HCT116 (cell line): ENCODE measurements at regions not wholly inside any gene's neighbourhood (a gene's known extent, or its start where the extent isn't known, plus 50 kb on each side); places are given as distances from the start of the nearest gene placed in this dataset.

ENCODE experiments used
- ATAC-seq: fragments of 200-7000 bp; cut with Tn5 transposase; 2 replicates; pipeline ENCODE4 v1.9.1; 2020; ENCODE audit warnings: mild to moderate bottlenecking, moderate library complexity
- BruUV-seq: library from RNA; stranded (reverse); fragments of 400-500 nt; replicated peaks from 2 replicates; lab custom pipeline; 2021; lab: Mats Ljungman, UMichigan
- CTCF ChIA-PET: fragments of 300-600 bp; sonication (Branson Sonifier 250); formaldehyde crosslinking; loops from one replicate; lab custom pipeline; 2021; ENCODE audit warnings: antibody characterized with exemption; lab: Charles Lee
- POLR2A ChIA-PET: fragments of 300-600, 350-600 bp; sonication (Branson Sonifier 250); formaldehyde crosslinking; loops from one replicate; lab custom pipeline; 2021; ENCODE audit warnings: antibody characterized with exemption; lab: Charles Lee
- RAD21 ChIA-PET, 2 experiments: fragments of 300-600 bp; sonication (Branson Sonifier 250); formaldehyde crosslinking; loops; one replicate each; lab custom pipeline; 2023; ENCODE audit warnings: low total read pairs in 2 of 2; ENCODE audit not compliant: uncharacterized antibody in 2 of 2, unreplicated experiment in 2 of 2, low non-redundant PET in 1 of 2; lab: Charles Lee
- DNase-seq: peaks from one replicate; pipeline ENCODE4 v3.0.0-alpha.2; 2010; ENCODE audit warnings: low read depth, low spot score
- H2AFZ ChIP-seq: fragments of 200-600 bp; shearing (Covaris generic), sonication (generic); 2 replicates; pipeline ENCODE4 v1.6.1; 2017; ENCODE audit warnings: low read depth, mixed run types, mixed read lengths, antibody characterized with exemption, low read length; ENCODE audit not compliant: poor library complexity, severe bottlenecking
- H3K27ac ChIP-seq: 2 replicates; pipeline ENCODE4 v1.5.1; 2012; ENCODE audit warnings: low read depth, low read length
- H3K27me3 ChIP-seq: fragments of 200-600 bp; sonication (generic); 2 replicates; pipeline ENCODE4 v1.6.1; 2016; ENCODE audit warnings: mixed run types, low read length, mixed read lengths; ENCODE audit not compliant: insufficient read depth
- H3K36me3 ChIP-seq, 2 experiments: fragments of 200-500 bp in 1 of 2; fragments of 200-600 bp in 1 of 2; sonication (Bioruptor generic) in 1 of 2; sonication (generic) in 1 of 2; 2 replicates each; pipeline versions ENCODE4 v1.5.1 to v1.6.1; 2014 to 2016; ENCODE audit warnings: low read length in 2 of 2, inconsistent platforms in 1 of 2, mixed read lengths in 1 of 2, mixed run types in 1 of 2; ENCODE audit not compliant: insufficient read depth in 2 of 2, control insufficient read depth in 1 of 2
- H3K4me1 ChIP-seq, 2 experiments: fragments of 200-600 bp in 1 of 2; sonication (generic) in 1 of 2; 2 replicates each; pipeline versions ENCODE4 v1.5.1 to v1.6.1; 2012 to 2017; ENCODE audit warnings: low read length in 2 of 2, inconsistent platforms in 1 of 2, mild to moderate bottlenecking in 1 of 2, mixed read lengths in 1 of 2, mixed run types in 1 of 2, moderate library complexity in 1 of 2; ENCODE audit not compliant: insufficient read depth in 2 of 2, control insufficient read depth in 1 of 2
- H3K4me2 ChIP-seq: fragments of 200-600 bp; sonication (generic); 2 replicates; pipeline ENCODE4 v1.6.1; 2017; ENCODE audit warnings: mixed run types, low read length, mixed read lengths
- H3K4me3 ChIP-seq, 2 experiments: fragments of 200-600 bp in 1 of 2; sonication (generic) in 1 of 2; replicated peaks in 1 of 2; 2 replicates each; pipeline ENCODE4 v1.5.1; 2011 to 2016; ENCODE audit warnings: low read length in 2 of 2, control low read depth in 1 of 2, low read depth in 1 of 2, mild to moderate bottlenecking in 1 of 2, mixed read lengths in 1 of 2, mixed run types in 1 of 2
- H3K79me2 ChIP-seq: fragments of 200-600 bp; sonication (generic); 2 replicates; pipeline ENCODE4 v1.6.1; 2017; ENCODE audit warnings: mild to moderate bottlenecking, mixed run types, low read length, moderate library complexity, mixed read lengths; ENCODE audit not compliant: insufficient read depth
- H3K9ac ChIP-seq: fragments of 200-600 bp; sonication (generic); 2 replicates; pipeline ENCODE4 v1.6.1; 2016; ENCODE audit warnings: low read length, mixed read lengths
- H3K9me2 ChIP-seq: fragments of 200-600 bp; sonication (generic), shearing (Covaris generic); 2 replicates; pipeline ENCODE4 v1.6.1; 2017; ENCODE audit warnings: mixed run types, mild to moderate bottlenecking, moderate library complexity; ENCODE audit not compliant: insufficient read depth
- H3K9me3 ChIP-seq, 2 experiments: fragments of 200-500 bp in 1 of 2; fragments of 200-600 bp in 1 of 2; sonication (Bioruptor generic) in 1 of 2; sonication (generic) in 1 of 2; 2 replicates each; pipeline ENCODE4 v1.6.1; 2014 to 2017; ENCODE audit warnings: low read length in 2 of 2, mixed read lengths in 2 of 2, inconsistent platforms in 1 of 2, low read depth in 1 of 2, mild to moderate bottlenecking in 1 of 2, mixed run types in 1 of 2, moderate library complexity in 1 of 2; ENCODE audit not compliant: control insufficient read depth in 1 of 2, insufficient read depth in 1 of 2
- H4K20me1 ChIP-seq: fragments of 200-600 bp; sonication (generic), shearing (Covaris generic); 2 replicates; pipeline ENCODE4 v1.6.1; 2017; ENCODE audit warnings: mixed run types, mild to moderate bottlenecking, moderate library complexity; ENCODE audit not compliant: insufficient read depth
- CBX3 ChIP-seq: IDR thresholded peaks from 2 replicates; pipeline ENCODE4 v1.6.1; 2012; ENCODE audit warnings: low read depth
- CEBPB ChIP-seq: IDR thresholded peaks from 2 replicates; pipeline ENCODE4 v1.6.1; 2012; ENCODE audit warnings: low read depth
- EGR1 ChIP-seq: IDR thresholded peaks from 2 replicates; pipeline ENCODE4 v1.6.1; 2012; ENCODE audit warnings: low read depth
- ELF1 ChIP-seq: IDR thresholded peaks from 2 replicates; pipeline ENCODE4 v1.6.1; 2012; ENCODE audit warnings: low read depth, borderline replicate concordance
- EZH2phosphoT487 ChIP-seq: fragments of 200-600 bp; IDR thresholded peaks from 2 replicates; pipeline ENCODE4 v1.6.1; 2018; ENCODE audit warnings: antibody characterized with exemption, borderline replicate concordance
- JUND ChIP-seq: IDR thresholded peaks from 2 replicates; pipeline ENCODE4 v1.6.1; 2012
- POLR2A ChIP-seq: IDR thresholded peaks from 2 replicates; pipeline ENCODE4 v1.7.0; 2011; ENCODE audit warnings: borderline replicate concordance; ENCODE audit not compliant: insufficient read depth, insufficient read length; ENCODE audit errors: extremely low read depth
- POLR2AphosphoS5 ChIP-seq: IDR thresholded peaks from 2 replicates; pipeline ENCODE4 v1.6.1; 2011; ENCODE audit warnings: mild to moderate bottlenecking, low read depth, low read length, moderate library complexity
- RAD21 ChIP-seq: IDR thresholded peaks from 2 replicates; pipeline ENCODE4 v1.6.1; 2012; ENCODE audit warnings: low read depth, mild to moderate bottlenecking
- SP1 ChIP-seq: IDR thresholded peaks from 2 replicates; pipeline ENCODE4 v1.6.1; 2012; ENCODE audit warnings: low read depth
- SRF ChIP-seq: IDR thresholded peaks from 2 replicates; pipeline ENCODE4 v1.6.1; 2012; ENCODE audit warnings: low read depth
- TCF7L2 ChIP-seq: IDR thresholded peaks from 2 replicates; pipeline ENCODE4 v1.7.0; 2011; ENCODE audit warnings: borderline replicate concordance, inconsistent platforms; ENCODE audit not compliant: insufficient read depth, insufficient read length; ENCODE audit errors: extremely low read depth
- ZFX ChIP-seq: fragments of 450-650 bp; IDR thresholded peaks from 2 replicates; pipeline ENCODE4 v1.6.1; 2017
- ZNF274 ChIP-seq: fragments of 200-500 bp; sonication (Bioruptor generic); IDR thresholded peaks from 2 replicates; pipeline ENCODE4 v1.6.1; 2014; ENCODE audit warnings: mild to moderate bottlenecking, low read depth, low read length, inconsistent platforms
- intact Hi-C: fragments of 100-400 bp; cut with micrococcal nuclease; formaldehyde crosslinking; loops from 2 replicates; pipeline ENCODE4 v1.10.0; 2022
- TF ChIP-seq, protein P1 (sequence below): IDR thresholded peaks from 2 replicates; pipeline ENCODE4 v1.6.1; 2012
- TF ChIP-seq, protein P2 (sequence below): IDR thresholded peaks from 2 replicates; pipeline ENCODE4 v1.6.1; 2011; ENCODE audit warnings: mild to moderate bottlenecking, low read length, moderate library complexity; ENCODE audit not compliant: insufficient replicate concordance; ENCODE audit errors: extremely low read depth
- TF ChIP-seq, protein P3 (sequence below): IDR thresholded peaks from 2 replicates; pipeline ENCODE4 v1.6.1; 2012
- TF ChIP-seq, protein P4 (sequence below), 3 experiments: fragments of 200-600 bp in 1 of 3; sonication (generic) in 1 of 3; IDR thresholded peaks in 2 of 3; conservative IDR thresholded peaks in 1 of 3; 2 replicates each; pipeline ENCODE4 v1.5.1; 2012 to 2017; ENCODE audit warnings: low read depth in 2 of 3, low read length in 2 of 3, antibody characterized with exemption in 1 of 3, borderline replicate concordance in 1 of 3, control low read depth in 1 of 3, mild to moderate bottlenecking in 1 of 3, mixed read lengths in 1 of 3, mixed run types in 1 of 3, moderate library complexity in 1 of 3; ENCODE audit not compliant: insufficient read depth in 1 of 3
- TF ChIP-seq, protein P5 (sequence below): IDR thresholded peaks from 2 replicates; pipeline ENCODE4 v1.6.1; 2012; ENCODE audit warnings: low read depth

DNA sequence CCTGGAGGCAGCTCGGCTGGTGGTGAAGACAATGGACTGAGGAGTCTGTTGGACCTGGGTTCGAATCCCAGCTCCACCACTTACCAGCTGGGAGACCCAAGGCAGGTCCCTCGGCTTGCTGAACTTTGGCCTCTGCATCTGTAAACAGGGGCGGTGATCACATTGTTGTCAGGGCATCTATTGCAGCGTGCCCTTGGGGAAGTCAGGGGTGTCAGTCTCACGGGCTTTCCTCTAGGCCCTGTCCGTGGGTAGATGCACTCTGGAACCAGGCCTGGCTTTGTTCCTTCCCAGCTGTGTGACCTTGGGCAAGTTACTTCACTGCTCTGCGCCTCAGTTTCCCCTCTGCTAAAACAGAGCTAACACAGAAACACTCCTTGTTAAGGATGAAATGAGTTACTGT is 68.8 kb upstream of the SLC6A6 start:
- CTCF ChIA-PET = no interaction called here
- POLR2A ChIA-PET = no interaction called here
- intact Hi-C loops = no loop called here

More for the DNA sequence above, 68.8 kb upstream of the SLC6A6 start:
- Histone ChIP-seq H3K4me3 (no peak overlapping the region), H3K27ac (no peak overlapping the region), H3K36me3 (no peaks in the 10 kb centered on the region), H3K27me3 (peaks cover 4% of the 10 kb centered on the region; the same call in 1 of the 2 replicates), H3K4me1 (peaks cover 0 to 10% of the 10 kb centered on the region in 2 experiments; a peak in 1 of 4 replicates), H3K79me2 (no peaks in the 10 kb centered on the region), H3K9me2 (no peaks in the 10 kb centered on the region), H3K9ac (no peak overlapping the region), H4K20me1 (no peaks in the 10 kb centered on the region), H2AFZ (no peak overlapping the region), H3K4me2 (no peak overlapping the region), H3K9me3 (no peaks in the 10 kb centered on the region)
- ATAC-seq = no peak
- no peak for DNase-seq
- TF ChIP-seq, protein P1, sequence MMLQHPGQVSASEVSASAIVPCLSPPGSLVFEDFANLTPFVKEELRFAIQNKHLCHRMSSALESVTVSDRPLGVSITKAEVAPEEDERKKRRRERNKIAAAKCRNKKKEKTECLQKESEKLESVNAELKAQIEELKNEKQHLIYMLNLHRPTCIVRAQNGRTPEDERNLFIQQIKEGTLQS = no peak
- TF ChIP-seq ZFX (no peak), EZH2phosphoT487 (no peak), CBX3 (no peak), POLR2AphosphoS5 (no peak), POLR2A (no peak), EGR1 (no peak), SP1 (no peak), RAD21 (no peak), TCF7L2 (no peak), ZNF274 (no peak), CEBPB (no peak), ELF1 (no peak), SRF (no peak), JUND (no peak)
- TF ChIP-seq, protein P2, sequence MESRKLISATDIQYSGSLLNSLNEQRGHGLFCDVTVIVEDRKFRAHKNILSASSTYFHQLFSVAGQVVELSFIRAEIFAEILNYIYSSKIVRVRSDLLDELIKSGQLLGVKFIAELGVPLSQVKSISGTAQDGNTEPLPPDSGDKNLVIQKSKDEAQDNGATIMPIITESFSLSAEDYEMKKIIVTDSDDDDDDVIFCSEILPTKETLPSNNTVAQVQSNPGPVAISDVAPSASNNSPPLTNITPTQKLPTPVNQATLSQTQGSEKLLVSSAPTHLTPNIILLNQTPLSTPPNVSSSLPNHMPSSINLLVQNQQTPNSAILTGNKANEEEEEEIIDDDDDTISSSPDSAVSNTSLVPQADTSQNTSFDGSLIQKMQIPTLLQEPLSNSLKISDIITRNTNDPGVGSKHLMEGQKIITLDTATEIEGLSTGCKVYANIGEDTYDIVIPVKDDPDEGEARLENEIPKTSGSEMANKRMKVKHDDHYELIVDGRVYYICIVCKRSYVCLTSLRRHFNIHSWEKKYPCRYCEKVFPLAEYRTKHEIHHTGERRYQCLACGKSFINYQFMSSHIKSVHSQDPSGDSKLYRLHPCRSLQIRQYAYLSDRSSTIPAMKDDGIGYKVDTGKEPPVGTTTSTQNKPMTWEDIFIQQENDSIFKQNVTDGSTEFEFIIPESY = no peak
- TF ChIP-seq, protein P3, sequence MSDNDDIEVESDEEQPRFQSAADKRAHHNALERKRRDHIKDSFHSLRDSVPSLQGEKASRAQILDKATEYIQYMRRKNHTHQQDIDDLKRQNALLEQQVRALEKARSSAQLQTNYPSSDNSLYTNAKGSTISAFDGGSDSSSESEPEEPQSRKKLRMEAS = no peak
- TF ChIP-seq, protein P4, sequence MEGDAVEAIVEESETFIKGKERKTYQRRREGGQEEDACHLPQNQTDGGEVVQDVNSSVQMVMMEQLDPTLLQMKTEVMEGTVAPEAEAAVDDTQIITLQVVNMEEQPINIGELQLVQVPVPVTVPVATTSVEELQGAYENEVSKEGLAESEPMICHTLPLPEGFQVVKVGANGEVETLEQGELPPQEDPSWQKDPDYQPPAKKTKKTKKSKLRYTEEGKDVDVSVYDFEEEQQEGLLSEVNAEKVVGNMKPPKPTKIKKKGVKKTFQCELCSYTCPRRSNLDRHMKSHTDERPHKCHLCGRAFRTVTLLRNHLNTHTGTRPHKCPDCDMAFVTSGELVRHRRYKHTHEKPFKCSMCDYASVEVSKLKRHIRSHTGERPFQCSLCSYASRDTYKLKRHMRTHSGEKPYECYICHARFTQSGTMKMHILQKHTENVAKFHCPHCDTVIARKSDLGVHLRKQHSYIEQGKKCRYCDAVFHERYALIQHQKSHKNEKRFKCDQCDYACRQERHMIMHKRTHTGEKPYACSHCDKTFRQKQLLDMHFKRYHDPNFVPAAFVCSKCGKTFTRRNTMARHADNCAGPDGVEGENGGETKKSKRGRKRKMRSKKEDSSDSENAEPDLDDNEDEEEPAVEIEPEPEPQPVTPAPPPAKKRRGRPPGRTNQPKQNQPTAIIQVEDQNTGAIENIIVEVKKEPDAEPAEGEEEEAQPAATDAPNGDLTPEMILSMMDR (IDR thresholded peaks at IDR 0.05 in 2 of 3, conservative IDR thresholded peaks at IDR 0.05 in 1 of 3; ENCODE audit: borderline replicate concordance in 1 of 3, insufficient read depth in 1 of 3, low read depth in 2 of 3, low read length in 2 of 3) = no peak
- TF ChIP-seq, protein P5, sequence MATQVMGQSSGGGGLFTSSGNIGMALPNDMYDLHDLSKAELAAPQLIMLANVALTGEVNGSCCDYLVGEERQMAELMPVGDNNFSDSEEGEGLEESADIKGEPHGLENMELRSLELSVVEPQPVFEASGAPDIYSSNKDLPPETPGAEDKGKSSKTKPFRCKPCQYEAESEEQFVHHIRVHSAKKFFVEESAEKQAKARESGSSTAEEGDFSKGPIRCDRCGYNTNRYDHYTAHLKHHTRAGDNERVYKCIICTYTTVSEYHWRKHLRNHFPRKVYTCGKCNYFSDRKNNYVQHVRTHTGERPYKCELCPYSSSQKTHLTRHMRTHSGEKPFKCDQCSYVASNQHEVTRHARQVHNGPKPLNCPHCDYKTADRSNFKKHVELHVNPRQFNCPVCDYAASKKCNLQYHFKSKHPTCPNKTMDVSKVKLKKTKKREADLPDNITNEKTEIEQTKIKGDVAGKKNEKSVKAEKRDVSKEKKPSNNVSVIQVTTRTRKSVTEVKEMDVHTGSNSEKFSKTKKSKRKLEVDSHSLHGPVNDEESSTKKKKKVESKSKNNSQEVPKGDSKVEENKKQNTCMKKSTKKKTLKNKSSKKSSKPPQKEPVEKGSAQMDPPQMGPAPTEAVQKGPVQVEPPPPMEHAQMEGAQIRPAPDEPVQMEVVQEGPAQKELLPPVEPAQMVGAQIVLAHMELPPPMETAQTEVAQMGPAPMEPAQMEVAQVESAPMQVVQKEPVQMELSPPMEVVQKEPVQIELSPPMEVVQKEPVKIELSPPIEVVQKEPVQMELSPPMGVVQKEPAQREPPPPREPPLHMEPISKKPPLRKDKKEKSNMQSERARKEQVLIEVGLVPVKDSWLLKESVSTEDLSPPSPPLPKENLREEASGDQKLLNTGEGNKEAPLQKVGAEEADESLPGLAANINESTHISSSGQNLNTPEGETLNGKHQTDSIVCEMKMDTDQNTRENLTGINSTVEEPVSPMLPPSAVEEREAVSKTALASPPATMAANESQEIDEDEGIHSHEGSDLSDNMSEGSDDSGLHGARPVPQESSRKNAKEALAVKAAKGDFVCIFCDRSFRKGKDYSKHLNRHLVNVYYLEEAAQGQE = no peak
- BruUV-seq = no TSS peak
- RAD21 ChIA-PET = no interaction called here
